Glutamatergic neuron (in vitro differentiated cells): ENCODE measurements at regions not wholly inside any gene's neighbourhood (a gene's known extent, or its start where the extent isn't known, plus 50 kb on each side); places are given as distances from the start of the nearest gene placed in this dataset.
"Not testable (repeated sequence)": the region's sequence is repeated elsewhere in the genome, so short reads cannot be mapped to it uniquely, and the experiment has no call there.

Experiments used
- DNase-seq: peaks from one replicate; pipeline ENCODE4 v3.0.0; 2022
- H3K27ac Mint-ChIP-seq: one replicate; pipeline ENCODE4 v1.8.0; 2020; ENCODE audit warnings: mild to moderate bottlenecking, mixed read lengths, inconsistent platforms; ENCODE audit not compliant: unreplicated experiment
- H3K27me3 Mint-ChIP-seq: one replicate; pipeline ENCODE4 v1.8.0; 2020; ENCODE audit warnings: mild to moderate bottlenecking, moderate library complexity, mixed read lengths, inconsistent platforms; ENCODE audit not compliant: unreplicated experiment
- H3K36me3 Mint-ChIP-seq: one replicate; pipeline ENCODE4 v1.8.0; 2020; ENCODE audit warnings: mild to moderate bottlenecking, mixed read lengths, inconsistent platforms; ENCODE audit not compliant: unreplicated experiment
- H3K4me1 Mint-ChIP-seq: one replicate; pipeline ENCODE4 v1.8.0; 2020; ENCODE audit warnings: mild to moderate bottlenecking, low read depth, mixed read lengths, inconsistent platforms; ENCODE audit not compliant: unreplicated experiment
- H3K4me3 Mint-ChIP-seq: one replicate; pipeline ENCODE4 v1.8.0; 2020; ENCODE audit warnings: mild to moderate bottlenecking, mixed read lengths, inconsistent platforms; ENCODE audit not compliant: unreplicated experiment
- H3K9me3 Mint-ChIP-seq: one replicate; pipeline ENCODE4 v1.8.0; 2020; ENCODE audit warnings: mild to moderate bottlenecking, moderate library complexity, mixed read lengths, inconsistent platforms; ENCODE audit not compliant: unreplicated experiment
- CTCF ChIP-seq: fragments of 200-600 bp; sonication (generic); IDR thresholded peaks from one replicate; pipeline ENCODE4 v1.5.0; 2021; ENCODE audit not compliant: partially characterized antibody, unreplicated experiment

GRCh38 chr2:183825710-183826109 lies 701.5 kb downstream of the NUP35 start:
- Mint-ChIP-seq H3K36me3 (peaks cover 5% of the 10 kb centered on the region), H3K9me3 (peaks cover 2% of the 10 kb centered on the region), H3K27ac (no peak overlapping the region), H3K4me1 (no peaks in the 10 kb centered on the region), H3K27me3 (no peaks in the 10 kb centered on the region), H3K4me3 (no peak overlapping the region)
- DNase-seq, result no peak
- TF ChIP-seq CTCF, result no peak

- no peak overlapping the region for H3K27ac Mint-ChIP-seq
- DNase-seq, result no peak
- H3K9me3 Mint-ChIP-seq, result no peaks in the 10 kb centered on the region
- H3K36me3 Mint-ChIP-seq, result peaks cover 5% of the 10 kb centered on the region
- no peaks in the 10 kb centered on the region for H3K27me3 Mint-ChIP-seq
- H3K4me1 Mint-ChIP-seq, result no peaks in the 10 kb centered on the region
- TF ChIP-seq CTCF, result no peak
- no peak overlapping the region for H3K4me3 Mint-ChIP-seq
Observed at GRCh38 chr2:183829931-183830330, 705.7 kb downstream of the NUP35 start.

- peaks cover 5% of the 10 kb centered on the region for H3K36me3 Mint-ChIP-seq
- DNase-seq, result no peak
Observed at GRCh38 chr2:183837157-183837556, 712.9 kb downstream of the NUP35 start.

GRCh38 chr2:183838295-183838694 lies 714.1 kb downstream of the NUP35 start:
- no peaks in the 10 kb centered on the region for H3K9me3 Mint-ChIP-seq
- no peak overlapping the region for H3K27ac Mint-ChIP-seq
- no peak for TF ChIP-seq CTCF
- H3K4me1 Mint-ChIP-seq, result no peaks in the 10 kb centered on the region
- H3K36me3 Mint-ChIP-seq, result peaks cover 5% of the 10 kb centered on the region
- DNase-seq, result no peak
- H3K27me3 Mint-ChIP-seq, result peaks cover 6% of the 10 kb centered on the region
- no peak overlapping the region for H3K4me3 Mint-ChIP-seq

More at GRCh38 chr2:183837157-183837556, 712.9 kb downstream of the NUP35 start:
- H3K4me3 Mint-ChIP-seq, result no peak overlapping the region
- no peaks in the 10 kb centered on the region for H3K4me1 Mint-ChIP-seq
- no peak overlapping the region for H3K27ac Mint-ChIP-seq
- H3K27me3 Mint-ChIP-seq, result peaks cover 4% of the 10 kb centered on the region
- TF ChIP-seq CTCF, result no peak
- H3K9me3 Mint-ChIP-seq, result no peaks in the 10 kb centered on the region

- no peaks in the 10 kb centered on the region for H3K4me1 Mint-ChIP-seq
- peaks cover 8% of the 10 kb centered on the region for H3K27me3 Mint-ChIP-seq
- TF ChIP-seq CTCF, result no peak
- peaks cover under 1% of the 10 kb centered on the region for H3K9me3 Mint-ChIP-seq
- peaks cover 5% of the 10 kb centered on the region for H3K36me3 Mint-ChIP-seq
- DNase-seq, result no peak
- no peak overlapping the region for H3K4me3 Mint-ChIP-seq
- H3K27ac Mint-ChIP-seq, result no peak overlapping the region
Observed at GRCh38 chr2:183840061-183840584, 715.9 kb downstream of the NUP35 start.

GRCh38 chr2:183849826-183850225 lies 725.6 kb downstream of the NUP35 start:
- H3K36me3 Mint-ChIP-seq, DNase-seq, H3K27me3 Mint-ChIP-seq, H3K4me3 Mint-ChIP-seq, H3K27ac Mint-ChIP-seq, H3K4me1 Mint-ChIP-seq, H3K9me3 Mint-ChIP-seq: not testable (repeated sequence)
